ENCODE measurements at regions not wholly inside any gene's neighbourhood (a gene's known extent, or its start where the extent isn't known, plus 50 kb on each side); places are given as distances from the start of the nearest gene placed in this dataset.

DNA sequence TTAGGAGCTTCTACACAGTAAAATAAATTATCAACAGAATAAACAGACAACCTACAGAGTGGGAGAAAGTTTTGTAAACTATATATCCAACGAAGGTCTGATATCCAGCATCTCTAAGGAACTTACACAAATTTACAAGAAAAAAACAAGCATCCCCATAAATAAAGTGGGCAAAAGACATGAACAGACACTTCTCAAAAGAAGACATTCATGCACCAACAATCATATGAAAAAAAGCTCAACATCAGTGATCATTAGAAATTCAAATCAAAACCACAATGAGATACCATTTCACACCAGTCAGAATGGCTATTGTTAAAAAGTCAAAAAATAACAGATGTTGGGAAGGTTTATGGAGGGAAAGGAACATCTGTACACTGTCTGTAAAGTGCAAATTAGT lies 526.4 kb upstream of the CAMK1G start:
- Histone ChIP-seq H3K4me3 (ENCODE audit: low read depth in 1 of 2, low read length in 2 of 2) (no peak overlapping the region), H3K27me3 (ENCODE audit: control insufficient read depth in 1 of 2, insufficient read depth in 2 of 2, low read length in 2 of 2) (no peaks in the 10 kb centered on the region), H3K4me1 (ENCODE audit: control insufficient read depth in 2 of 2, insufficient read depth in 2 of 2, low read length in 1 of 2) (no peaks in the 10 kb centered on the region), H3K36me3 (ENCODE audit: control insufficient read depth in 2 of 2, insufficient read depth in 2 of 2, low read length in 1 of 2) (no peaks in the 10 kb centered on the region), H3K27ac (ENCODE audit: low read depth in 2 of 2, low read length in 1 of 2) (no peak overlapping the region), H3K9me3 (ENCODE audit: control insufficient read depth in 2 of 2, insufficient read depth in 1 of 2, low read depth in 1 of 2, low read length in 1 of 2) (no peaks in the 10 kb centered on the region)
- WGBS, 2 donors = 90 to 96% methylated on average over 1 of the region's 1 CpG

GRCh38 chr1:209057901-209058300 lies 525.6 kb upstream of the CAMK1G start:
- Histone ChIP-seq H3K27me3 (ENCODE audit: control insufficient read depth in 1 of 2, insufficient read depth in 2 of 2, low read length in 2 of 2) (no peaks in the 10 kb centered on the region), H3K9me3 (ENCODE audit: control insufficient read depth in 2 of 2, insufficient read depth in 1 of 2, low read depth in 1 of 2, low read length in 1 of 2) (no peaks in the 10 kb centered on the region), H3K27ac (ENCODE audit: low read depth in 2 of 2, low read length in 1 of 2) (no peak overlapping the region), H3K4me3 (ENCODE audit: low read depth in 1 of 2, low read length in 2 of 2) (no peak overlapping the region), H3K36me3 (ENCODE audit: control insufficient read depth in 2 of 2, insufficient read depth in 2 of 2, low read length in 1 of 2) (no peaks in the 10 kb centered on the region), H3K4me1 (ENCODE audit: control insufficient read depth in 2 of 2, insufficient read depth in 2 of 2, low read length in 1 of 2) (no peaks in the 10 kb centered on the region)
- WGBS, 2 donors = 92 to 100% methylated on average over 1 of the region's 1 CpG

- H3K4me1 ChIP-seq (ENCODE audit: control insufficient read depth in 2 of 2, insufficient read depth in 2 of 2, low read length in 1 of 2) = no peaks in the 10 kb centered on the region
- WGBS, 2 donors = 60 to 67% methylated on average over 2 of the region's 2 CpGs
These were observed 524.1 kb upstream of the CAMK1G start for GRCh38 chr1:209059376-209059775.

GRCh38 chr1:209059981-209060380 lies 523.5 kb upstream of the CAMK1G start:
- H3K4me1 ChIP-seq (ENCODE audit: control insufficient read depth in 2 of 2, insufficient read depth in 2 of 2, low read length in 1 of 2) = no peaks in the 10 kb centered on the region
- H3K27me3 ChIP-seq (ENCODE audit: control insufficient read depth in 1 of 2, insufficient read depth in 2 of 2, low read length in 2 of 2) = no peaks in the 10 kb centered on the region
- no peak overlapping the region for H3K4me3 ChIP-seq (ENCODE audit: low read depth in 1 of 2, low read length in 2 of 2)
- 60% methylated on average over 7 of the region's 7 CpGs for WGBS, 2 donors
- no peaks in the 10 kb centered on the region for H3K9me3 ChIP-seq (ENCODE audit: control insufficient read depth in 2 of 2, insufficient read depth in 1 of 2, low read depth in 1 of 2, low read length in 1 of 2)
- no peaks in the 10 kb centered on the region for H3K36me3 ChIP-seq (ENCODE audit: control insufficient read depth in 2 of 2, insufficient read depth in 2 of 2, low read length in 1 of 2)
- H3K27ac ChIP-seq (ENCODE audit: low read depth in 2 of 2, low read length in 1 of 2) = no peak overlapping the region

More at GRCh38 chr1:209059376-209059775, 524.1 kb upstream of the CAMK1G start:
- H3K9me3 ChIP-seq (ENCODE audit: control insufficient read depth in 2 of 2, insufficient read depth in 1 of 2, low read depth in 1 of 2, low read length in 1 of 2) = no peaks in the 10 kb centered on the region
- H3K4me3 ChIP-seq (ENCODE audit: low read depth in 1 of 2, low read length in 2 of 2) = no peak overlapping the region
- H3K27ac ChIP-seq (ENCODE audit: low read depth in 2 of 2, low read length in 1 of 2) = no peak overlapping the region
- no peaks in the 10 kb centered on the region for H3K27me3 ChIP-seq (ENCODE audit: control insufficient read depth in 1 of 2, insufficient read depth in 2 of 2, low read length in 2 of 2)
- H3K36me3 ChIP-seq (ENCODE audit: control insufficient read depth in 2 of 2, insufficient read depth in 2 of 2, low read length in 1 of 2) = no peaks in the 10 kb centered on the region

GRCh38 chr1:209062081-209062620 lies 521.4 kb upstream of the CAMK1G start:
- Histone ChIP-seq H3K4me3 (ENCODE audit: low read depth in 1 of 2, low read length in 2 of 2) (no peak overlapping the region), H3K27ac (ENCODE audit: low read depth in 2 of 2, low read length in 1 of 2) (no peak overlapping the region), H3K4me1 (ENCODE audit: control insufficient read depth in 2 of 2, insufficient read depth in 2 of 2, low read length in 1 of 2) (no peaks in the 10 kb centered on the region), H3K9me3 (ENCODE audit: control insufficient read depth in 2 of 2, insufficient read depth in 1 of 2, low read depth in 1 of 2, low read length in 1 of 2) (no peaks in the 10 kb centered on the region), H3K36me3 (ENCODE audit: control insufficient read depth in 2 of 2, insufficient read depth in 2 of 2, low read length in 1 of 2) (no peaks in the 10 kb centered on the region), H3K27me3 (ENCODE audit: control insufficient read depth in 1 of 2, insufficient read depth in 2 of 2, low read length in 2 of 2) (no peaks in the 10 kb centered on the region)
- WGBS, 2 donors = 79% methylated on average over 6 of the region's 6 CpGs

DNA sequence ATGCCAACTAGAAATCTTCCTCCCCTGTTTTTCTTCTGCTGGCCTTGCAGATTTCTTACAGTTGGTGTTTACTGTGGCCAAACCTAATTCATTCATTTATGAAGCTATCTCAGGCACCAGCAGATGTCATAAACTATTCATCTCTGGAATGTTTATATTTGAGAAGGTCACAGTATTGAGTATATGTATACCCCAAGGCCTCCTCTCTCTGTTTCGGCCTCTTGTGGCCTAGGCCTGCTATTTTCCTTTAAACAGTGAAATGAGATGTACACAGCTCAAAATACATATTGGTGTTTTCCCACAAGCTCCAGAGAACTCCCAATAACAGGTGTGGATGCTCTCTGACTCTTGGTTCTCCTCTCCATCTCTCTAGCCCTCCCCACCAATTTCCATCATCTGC lies 520.7 kb upstream of the CAMK1G start:
- Histone ChIP-seq H3K27ac (ENCODE audit: low read depth in 2 of 2, low read length in 1 of 2) (no peak overlapping the region), H3K36me3 (ENCODE audit: control insufficient read depth in 2 of 2, insufficient read depth in 2 of 2, low read length in 1 of 2) (no peaks in the 10 kb centered on the region), H3K9me3 (ENCODE audit: control insufficient read depth in 2 of 2, insufficient read depth in 1 of 2, low read depth in 1 of 2, low read length in 1 of 2) (no peaks in the 10 kb centered on the region), H3K27me3 (ENCODE audit: control insufficient read depth in 1 of 2, insufficient read depth in 2 of 2, low read length in 2 of 2) (no peaks in the 10 kb centered on the region), H3K4me3 (ENCODE audit: low read depth in 1 of 2, low read length in 2 of 2) (no peak overlapping the region), H3K4me1 (ENCODE audit: control insufficient read depth in 2 of 2, insufficient read depth in 2 of 2, low read length in 1 of 2) (no peaks in the 10 kb centered on the region)
- WGBS, 2 donors = 78 to 84% methylated on average over 1 of the region's 1 CpG

GRCh38 chr1:209063767-209064659 lies 519.5 kb upstream of the CAMK1G start:
- no peaks in the 10 kb centered on the region for H3K27me3 ChIP-seq (ENCODE audit: control insufficient read depth in 1 of 2, insufficient read depth in 2 of 2, low read length in 2 of 2)
- no peaks in the 10 kb centered on the region for H3K9me3 ChIP-seq (ENCODE audit: control insufficient read depth in 2 of 2, insufficient read depth in 1 of 2, low read depth in 1 of 2, low read length in 1 of 2)
- no peaks in the 10 kb centered on the region for H3K36me3 ChIP-seq (ENCODE audit: control insufficient read depth in 2 of 2, insufficient read depth in 2 of 2, low read length in 1 of 2)
- no peak overlapping the region for H3K4me3 ChIP-seq (ENCODE audit: low read depth in 1 of 2, low read length in 2 of 2)
- WGBS, 2 donors = 73 to 78% methylated on average over 13 of the region's 13 CpGs
- no peak overlapping the region for H3K27ac ChIP-seq (ENCODE audit: low read depth in 2 of 2, low read length in 1 of 2)
- H3K4me1 ChIP-seq (ENCODE audit: control insufficient read depth in 2 of 2, insufficient read depth in 2 of 2, low read length in 1 of 2) = no peaks in the 10 kb centered on the region

GRCh38 chr1:209064850-209065706 lies 518.4 kb upstream of the CAMK1G start:
- Histone ChIP-seq H3K9me3 (ENCODE audit: control insufficient read depth in 2 of 2, insufficient read depth in 1 of 2, low read depth in 1 of 2, low read length in 1 of 2) (no peaks in the 10 kb centered on the region), H3K27me3 (ENCODE audit: control insufficient read depth in 1 of 2, insufficient read depth in 2 of 2, low read length in 2 of 2) (no peaks in the 10 kb centered on the region), H3K36me3 (ENCODE audit: control insufficient read depth in 2 of 2, insufficient read depth in 2 of 2, low read length in 1 of 2) (no peaks in the 10 kb centered on the region), H3K4me3 (ENCODE audit: low read depth in 1 of 2, low read length in 2 of 2) (no peak overlapping the region), H3K4me1 (ENCODE audit: control insufficient read depth in 2 of 2, insufficient read depth in 2 of 2, low read length in 1 of 2) (no peaks in the 10 kb centered on the region), H3K27ac (ENCODE audit: low read depth in 2 of 2, low read length in 1 of 2) (no peak overlapping the region)
- 78 to 82% methylated on average over 11 of the region's 11 CpGs for WGBS, 2 donors

- H3K27me3 ChIP-seq (ENCODE audit: control insufficient read depth in 1 of 2, insufficient read depth in 2 of 2, low read length in 2 of 2) = no peaks in the 10 kb centered on the region
- no peak overlapping the region for H3K4me3 ChIP-seq (ENCODE audit: low read depth in 1 of 2, low read length in 2 of 2)
These were observed 511.0 kb upstream of the CAMK1G start for GRCh38 chr1:209072481-209072880.

More at GRCh38 chr1:209072481-209072880, 511.0 kb upstream of the CAMK1G start:
- H3K9me3 ChIP-seq (ENCODE audit: control insufficient read depth in 2 of 2, insufficient read depth in 1 of 2, low read depth in 1 of 2, low read length in 1 of 2) = no peaks in the 10 kb centered on the region
- H3K36me3 ChIP-seq (ENCODE audit: control insufficient read depth in 2 of 2, insufficient read depth in 2 of 2, low read length in 1 of 2) = no peaks in the 10 kb centered on the region
- H3K27ac ChIP-seq (ENCODE audit: low read depth in 2 of 2, low read length in 1 of 2) = no peak overlapping the region
- no peaks in the 10 kb centered on the region for H3K4me1 ChIP-seq (ENCODE audit: control insufficient read depth in 2 of 2, insufficient read depth in 2 of 2, low read length in 1 of 2)

Measured in esophagus (tissue), 2 donors.